Fibroblast of pulmonary artery (primary cell): ENCODE measurements at regions not wholly inside any gene's neighbourhood (a gene's known extent, or its start where the extent isn't known, plus 50 kb on each side); places are given as distances from the start of the nearest gene placed in this dataset.

ENCODE experiments used
- DNase-seq: peaks from one replicate; pipeline ENCODE4 v3.0.0-alpha.2; 2010; ENCODE audit warnings: low read depth
- H3K4me3 ChIP-seq: replicated peaks from 2 replicates; pipeline ENCODE4 v1.5.1; 2011; ENCODE audit warnings: low read depth, mild to moderate bottlenecking, control low read depth, low read length, moderate library complexity
- TF ChIP-seq, protein P1 (sequence below): IDR thresholded peaks from 2 replicates; pipeline ENCODE4 v1.5.1; 2011; ENCODE audit warnings: mild to moderate bottlenecking, control low read depth, low read length, inconsistent platforms; ENCODE audit errors: missing control alignments

DNA sequence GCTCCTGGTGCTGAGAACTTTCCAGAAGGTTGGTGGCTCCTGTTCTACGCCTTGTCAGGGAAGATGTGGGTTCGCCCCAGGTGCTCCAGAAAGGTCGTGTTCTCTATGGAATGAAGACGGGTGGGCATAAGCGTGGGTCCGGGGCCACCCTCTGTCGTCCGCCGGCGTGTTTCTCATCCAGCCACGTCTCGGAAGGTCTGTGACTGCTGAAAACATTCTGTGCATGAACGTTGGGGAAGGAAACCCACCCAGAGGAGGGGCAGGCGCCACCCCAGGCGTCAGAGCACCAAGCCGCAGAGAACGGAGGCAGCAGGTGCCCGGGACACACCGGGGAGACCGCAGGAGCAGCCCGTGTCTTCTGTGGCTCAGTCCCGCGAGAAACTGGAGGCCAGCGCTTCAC lies 118.2 kb downstream of the RTP5 start:
- no peak for DNase-seq
- no peak overlapping the region for H3K4me3 ChIP-seq
- TF ChIP-seq, protein P1, sequence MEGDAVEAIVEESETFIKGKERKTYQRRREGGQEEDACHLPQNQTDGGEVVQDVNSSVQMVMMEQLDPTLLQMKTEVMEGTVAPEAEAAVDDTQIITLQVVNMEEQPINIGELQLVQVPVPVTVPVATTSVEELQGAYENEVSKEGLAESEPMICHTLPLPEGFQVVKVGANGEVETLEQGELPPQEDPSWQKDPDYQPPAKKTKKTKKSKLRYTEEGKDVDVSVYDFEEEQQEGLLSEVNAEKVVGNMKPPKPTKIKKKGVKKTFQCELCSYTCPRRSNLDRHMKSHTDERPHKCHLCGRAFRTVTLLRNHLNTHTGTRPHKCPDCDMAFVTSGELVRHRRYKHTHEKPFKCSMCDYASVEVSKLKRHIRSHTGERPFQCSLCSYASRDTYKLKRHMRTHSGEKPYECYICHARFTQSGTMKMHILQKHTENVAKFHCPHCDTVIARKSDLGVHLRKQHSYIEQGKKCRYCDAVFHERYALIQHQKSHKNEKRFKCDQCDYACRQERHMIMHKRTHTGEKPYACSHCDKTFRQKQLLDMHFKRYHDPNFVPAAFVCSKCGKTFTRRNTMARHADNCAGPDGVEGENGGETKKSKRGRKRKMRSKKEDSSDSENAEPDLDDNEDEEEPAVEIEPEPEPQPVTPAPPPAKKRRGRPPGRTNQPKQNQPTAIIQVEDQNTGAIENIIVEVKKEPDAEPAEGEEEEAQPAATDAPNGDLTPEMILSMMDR = no peak

DNA sequence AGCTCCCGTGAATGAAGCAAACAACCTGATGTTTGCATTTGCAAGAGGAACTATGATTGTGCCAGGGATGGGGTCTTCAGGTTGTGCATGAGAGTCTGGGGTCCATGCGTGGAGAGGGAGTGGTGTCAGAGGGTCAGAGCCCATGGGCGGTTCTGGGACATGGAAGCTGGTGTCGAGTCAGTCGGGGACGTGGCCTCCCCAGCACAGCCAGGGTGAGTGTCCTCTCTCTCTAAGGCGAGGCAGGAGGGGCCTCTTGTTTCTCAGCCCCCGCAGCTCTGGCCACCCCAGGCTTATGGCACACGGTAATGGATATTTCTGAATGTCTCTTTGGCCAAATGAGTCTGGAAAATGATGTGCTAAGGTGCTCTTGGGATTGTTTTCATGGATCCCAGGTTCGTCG lies 118.6 kb downstream of the RTP5 start:
- no peak overlapping the region for H3K4me3 ChIP-seq
- TF ChIP-seq, protein P1 = no peak
- no peak for DNase-seq

DNA sequence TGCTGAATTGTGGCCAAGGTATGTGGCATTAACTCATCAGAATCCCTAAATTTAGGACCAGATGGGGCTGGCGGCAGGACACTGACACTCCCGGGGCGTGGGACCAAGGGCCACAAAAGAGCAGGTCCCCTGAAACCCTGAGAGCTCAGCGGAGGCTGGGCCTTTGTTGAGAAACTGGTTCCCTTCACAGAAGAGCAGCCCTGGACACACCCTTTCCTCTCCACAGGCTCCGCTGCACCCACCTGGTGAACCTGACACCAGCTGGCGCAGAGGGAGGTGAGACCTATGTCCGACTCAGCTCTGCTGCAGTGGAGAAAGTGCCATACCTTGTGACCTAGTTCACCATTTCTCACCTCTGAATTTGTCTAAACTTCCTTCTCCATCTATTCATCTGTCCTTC lies 119.5 kb downstream of the RTP5 start:
- no peak overlapping the region for H3K4me3 ChIP-seq
- DNase-seq = no peak
- TF ChIP-seq, protein P1 = no peak

DNA sequence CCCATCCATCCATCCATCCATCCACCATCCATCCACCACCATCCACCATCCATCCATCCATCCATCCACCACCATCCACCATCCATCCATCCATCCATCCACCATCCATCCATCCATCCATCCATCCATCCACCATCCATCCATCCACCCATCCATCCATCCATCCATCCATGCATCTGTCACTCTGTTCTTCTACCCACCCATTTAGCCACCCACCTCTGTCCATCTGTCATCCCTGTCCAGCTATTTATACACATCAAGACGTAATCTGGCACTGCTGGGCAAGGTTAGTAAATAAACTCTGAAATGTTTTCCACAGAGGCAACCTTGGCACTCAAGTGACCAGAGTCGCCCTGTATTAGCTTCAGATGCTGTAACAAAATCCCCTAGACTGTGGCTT lies 120.9 kb downstream of the RTP5 start:
- no peak overlapping the region for H3K4me3 ChIP-seq
- TF ChIP-seq, protein P1 = no peak
- DNase-seq = no peak

DNA sequence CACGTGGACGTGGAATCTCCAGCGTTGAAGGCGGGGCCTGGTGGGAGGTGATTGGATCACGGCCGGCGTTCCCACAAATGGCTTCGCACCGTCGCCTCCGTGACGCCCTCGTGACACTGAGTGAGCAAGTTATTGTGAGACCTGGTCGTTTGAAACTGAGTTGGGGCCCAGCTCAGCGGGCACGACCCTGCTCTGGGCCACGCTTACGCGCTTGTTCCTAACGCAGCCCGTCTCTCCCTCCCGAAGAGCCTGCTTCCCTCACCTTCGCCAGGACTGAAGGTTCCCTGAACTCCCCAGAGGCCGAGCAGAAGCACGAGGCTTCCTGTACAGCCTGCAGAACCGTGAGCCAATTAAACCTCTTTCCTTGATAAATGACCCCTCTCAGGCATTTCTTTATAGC lies 121.8 kb downstream of the RTP5 start:
- DNase-seq = no peak
- H3K4me3 ChIP-seq = no peak overlapping the region
- TF ChIP-seq, protein P1 = no peak

DNA sequence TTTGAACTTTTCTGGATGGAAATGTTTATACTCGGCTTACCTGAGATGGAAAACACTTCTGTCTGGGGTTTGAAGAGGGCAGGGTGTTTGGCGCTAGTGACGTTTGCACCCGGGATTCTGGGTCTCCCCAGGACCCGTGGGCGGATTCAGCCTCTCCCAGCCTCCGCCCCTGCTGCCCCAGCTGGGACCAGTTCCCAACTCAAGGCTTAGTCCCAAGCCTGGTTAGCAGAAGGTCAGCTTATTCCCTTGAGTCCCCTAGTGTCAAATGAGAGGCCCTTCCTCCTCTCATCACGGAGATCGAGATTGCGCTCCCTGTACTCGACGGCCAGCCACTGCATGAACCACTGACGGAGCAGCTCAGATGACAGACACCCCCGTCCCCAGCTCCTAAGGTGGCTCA lies 123.2 kb downstream of the RTP5 start:
- TF ChIP-seq, protein P1 = no peak
- no peak for DNase-seq

DNA sequence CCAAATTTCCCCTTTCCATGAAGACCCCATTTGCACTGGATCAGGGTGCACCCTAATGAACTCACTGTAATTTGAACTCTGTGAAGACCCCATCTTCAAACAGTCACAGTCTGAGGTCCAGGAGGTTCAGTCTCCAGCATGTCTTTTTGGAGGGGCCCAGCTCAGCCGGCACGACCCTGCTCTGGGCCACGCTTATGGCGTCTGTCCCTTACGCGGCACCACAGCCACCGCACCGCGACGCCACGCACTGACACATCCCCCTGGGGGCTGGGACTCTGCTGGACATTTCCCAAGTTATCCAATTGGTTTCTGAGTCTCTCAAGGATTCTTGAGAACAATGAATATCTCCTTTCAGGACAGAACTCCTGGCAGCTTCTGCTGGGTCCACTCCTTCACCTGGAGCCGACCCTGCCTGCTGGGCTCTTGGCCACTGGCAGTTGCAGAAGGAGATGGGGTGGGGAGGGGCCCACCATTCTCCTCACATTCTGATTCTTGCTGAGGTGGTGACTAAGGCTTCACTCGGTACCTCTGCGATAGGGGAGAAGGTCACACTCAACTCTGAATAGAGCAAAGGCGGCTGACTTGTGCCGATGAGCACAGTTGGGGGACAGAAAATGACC lies 124.0 kb downstream of the RTP5 start:
- no peak overlapping the region for H3K4me3 ChIP-seq
- no peak for DNase-seq
- TF ChIP-seq, protein P1 = no peak

More for the DNA sequence above, 123.2 kb downstream of the RTP5 start:
- no peak overlapping the region for H3K4me3 ChIP-seq
